HepG2 (cell line): ENCODE measurements at regions not wholly inside any gene's neighbourhood (a gene's known extent, or its start where the extent isn't known, plus 50 kb on each side); places are given as distances from the start of the nearest gene placed in this dataset.

Experiments
- ATAC-seq: fragments of 200-7000 bp; cut with Tn5 transposase; 3 replicates; pipeline ENCODE4 v1.9.1; 2020; ENCODE audit warnings: mild to moderate bottlenecking, moderate library complexity
- BruUV-seq: library from RNA; stranded (reverse); fragments of 400-500 nt; replicated peaks from 2 replicates; lab custom pipeline; 2021; lab: Mats Ljungman, UMichigan
- CTCF ChIA-PET: fragments of 300-600 bp; formaldehyde crosslinking; extraction: SDS; loops from one replicate; lab custom pipeline; 2021; ENCODE audit warnings: low total read pairs, inconsistent platforms, low intra/inter-chr PET ratio; lab: Yijun Ruan, JAX
- POLR2A ChIA-PET: fragments of 350-600 bp; sonication (Branson Sonifier 250); formaldehyde crosslinking; loops from one replicate; lab custom pipeline; 2020; ENCODE audit warnings: antibody characterized with exemption, inconsistent platforms; lab: Yijun Ruan, JAX
- DNase-seq: peaks from one replicate; pipeline ENCODE4 v3.0.0-alpha.2; 2015; ENCODE audit warnings: low spot score
- FAIRE-seq: peaks from 3 replicates; lab custom pipeline; 2011; peaks lifted over from hg19 to GRCh38; lab: Jason Lieb, UNC
- H2AFZ ChIP-seq: one replicate; pipeline ENCODE4 v1.6.1; 2011; ENCODE audit warnings: low read length, inconsistent platforms
- H3K27ac ChIP-seq: fragments of 300-600 bp; 3 replicates; pipeline ENCODE4 v1.8.0; 2011; ENCODE audit warnings: mixed run types, mild to moderate bottlenecking, mixed read lengths, low read length, inconsistent platforms; ENCODE audit not compliant: insufficient read depth; ENCODE audit errors: extremely low read length
- H3K27me3 ChIP-seq, 2 experiments: fragments of 200-600 bp in 1 of 2; 2 replicates in 1 of 2; 3 replicates in 1 of 2; pipeline versions ENCODE4 v1.6.0 to v1.8.0; 2011; ENCODE audit warnings: low read length in 2 of 2, mild to moderate bottlenecking in 2 of 2, moderate library complexity in 2 of 2, inconsistent platforms in 1 of 2; ENCODE audit not compliant: insufficient read depth in 2 of 2, control insufficient read depth in 1 of 2
- H3K36me3 ChIP-seq, 2 experiments: fragments of 200-600 bp in 1 of 2; replicated peaks in 1 of 2; 2 replicates in 1 of 2; 3 replicates in 1 of 2; pipeline versions ENCODE4 v1.5.1 to v1.8.0; 2011; ENCODE audit warnings: low read length in 2 of 2, inconsistent platforms in 1 of 2; ENCODE audit not compliant: insufficient read depth in 2 of 2, control insufficient read depth in 1 of 2
- H3K4me1 ChIP-seq: 2 replicates; pipeline ENCODE4 v1.5.1; 2012; ENCODE audit warnings: low read length, inconsistent platforms; ENCODE audit not compliant: insufficient read depth
- H3K4me2 ChIP-seq: 2 replicates; pipeline ENCODE4 v1.6.0; 2011; ENCODE audit warnings: low read depth, low read length, inconsistent platforms
- H3K4me3 ChIP-seq, 3 experiments: fragments of 200-600 bp in 1 of 3; sonication (generic), shearing (Covaris generic) in 1 of 3; replicated peaks in 1 of 3; 2 replicates each; pipeline ENCODE4 v1.5.1; 2011 to 2016; ENCODE audit warnings: low read length in 3 of 3, inconsistent platforms in 2 of 3, low read depth in 2 of 3, mild to moderate bottlenecking in 2 of 3, control low read depth in 1 of 3, mixed read lengths in 1 of 3; ENCODE audit not compliant: insufficient read depth in 1 of 3
- H3K79me2 ChIP-seq: one replicate; pipeline ENCODE4 v1.6.1; 2011; ENCODE audit warnings: low read length, inconsistent platforms; ENCODE audit not compliant: insufficient read depth
- H3K9ac ChIP-seq: 2 replicates; pipeline ENCODE4 v1.6.0; 2011; ENCODE audit warnings: mild to moderate bottlenecking, low read depth, low read length, inconsistent platforms; ENCODE audit not compliant: insufficient read depth
- H3K9me3 ChIP-seq: 2 replicates; pipeline ENCODE4 v1.5.1; 2012; ENCODE audit warnings: mild to moderate bottlenecking, low read length
- H4K20me1 ChIP-seq: 2 replicates; pipeline ENCODE4 v1.6.0; 2011; ENCODE audit warnings: inconsistent platforms, mild to moderate bottlenecking, low read length, moderate library complexity; ENCODE audit not compliant: insufficient read depth
- CENPX ChIP-seq: sonication (generic); formaldehyde crosslinking; IDR thresholded peaks from 2 replicates; pipeline ENCODE4 v1.9.0; 2021; ENCODE audit warnings: mild to moderate bottlenecking, missing genetic modification reagents, moderate library complexity
- KDM5A ChIP-seq: fragments of 200-600 bp; sonication (generic); IDR thresholded peaks from 2 replicates; pipeline ENCODE4 v1.7.0; 2018; ENCODE audit warnings: antibody characterized with exemption, mild to moderate bottlenecking, low read length, borderline replicate concordance
- NFRKB ChIP-seq: fragments of 450-650 bp; IDR thresholded peaks from 2 replicates; pipeline ENCODE4 v1.6.1; 2017
- U2AF2 ChIP-seq: fragments of 200-400 bp; formaldehyde crosslinking; IDR thresholded peaks from 2 replicates; pipeline ENCODE4 v1.6.1; 2017; ENCODE audit warnings: low read depth, mild to moderate bottlenecking, low read length
- ZNF12 ChIP-seq: sonication (generic); formaldehyde crosslinking; IDR thresholded peaks from 2 replicates; pipeline ENCODE4 v1.5.0; 2020; ENCODE audit warnings: missing genetic modification reagents
- WGBS: methylation state at CpG from one replicate; pipeline ENCODE4 v1.1.6; 2017; ENCODE audit warnings: low lambda C conversion rate; 5-methylcytosine and 5-hydroxymethylcytosine counted together
- in situ Hi-C: cut with HindIII; loops from 2 replicates; pipeline ENCODE4 v1.10.0; 2017; ENCODE audit warnings: low pct_unique_long_range_greater_than_20kb; ENCODE audit not compliant: extremely low pct_ligation_motif_present
- intact Hi-C: fragments of 100-400 bp; cut with micrococcal nuclease; formaldehyde crosslinking; loops from one replicate; pipeline ENCODE4 v1.10.0; 2022; ENCODE audit not compliant: unreplicated experiment
- TF ChIP-seq, protein P1 (sequence below): sonication (generic); formaldehyde crosslinking; IDR thresholded peaks from 2 replicates; pipeline ENCODE4 v1.4.0; 2020; ENCODE audit warnings: missing genetic modification reagents, borderline replicate concordance
- TF ChIP-seq, protein P2 (sequence below): sonication (generic); formaldehyde crosslinking; IDR thresholded peaks from 2 replicates; pipeline ENCODE4 v1.4.0; 2020; ENCODE audit warnings: mild to moderate bottlenecking, missing genetic modification reagents
- TF ChIP-seq, protein P3 (sequence below): sonication (generic); formaldehyde crosslinking; IDR thresholded peaks from 2 replicates; pipeline ENCODE4 v1.9.0; 2021; ENCODE audit warnings: mild to moderate bottlenecking, missing genetic modification reagents

DNA sequence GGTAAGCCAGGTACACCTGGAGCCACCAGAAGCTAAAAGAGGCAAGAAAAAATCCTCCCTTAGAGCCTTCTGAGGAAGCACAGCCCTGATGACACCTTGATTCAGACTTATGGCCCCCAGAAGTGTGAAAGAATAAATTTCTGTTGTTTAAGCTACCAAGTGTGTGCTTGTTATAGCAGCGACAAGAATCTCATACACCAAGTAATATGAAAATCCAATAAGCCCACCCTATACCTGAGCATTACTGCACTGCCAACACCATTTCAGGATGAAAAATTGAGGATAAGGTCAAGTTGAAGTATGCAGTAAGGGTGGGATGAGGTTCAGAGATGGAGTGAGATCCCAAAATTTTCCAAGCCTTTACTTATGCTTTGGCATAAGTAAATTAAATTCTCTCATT, 163.6 kb upstream of the CCDC196 start:
- ChIA-PET CTCF (no interaction called here), POLR2A (no interaction called here)
- no peaks in the 10 kb centered on the region for H4K20me1 ChIP-seq
- H3K79me2 ChIP-seq = no peaks in the 10 kb centered on the region
- no TSS peak for BruUV-seq
- no peak for DNase-seq
- intact Hi-C loops (no loop called here), in situ Hi-C loops (no loop called here)
- 0% methylated on average over 1 of the region's 1 CpG for WGBS
- peaks cover 10% of the 10 kb centered on the region for H3K9me3 ChIP-seq
- H2AFZ ChIP-seq = no peak overlapping the region
- no peak overlapping the region for H3K4me2 ChIP-seq
- H3K36me3 ChIP-seq = no peaks in the 10 kb centered on the region
- TF ChIP-seq KDM5A (no peak), ZNF12 (CRISPR knock-in tag) (peak; percentile 91), U2AF2 (no peak), NFRKB (no peak), CENPX (CRISPR knock-in tag) (no peak)
- TF ChIP-seq, protein P1, sequence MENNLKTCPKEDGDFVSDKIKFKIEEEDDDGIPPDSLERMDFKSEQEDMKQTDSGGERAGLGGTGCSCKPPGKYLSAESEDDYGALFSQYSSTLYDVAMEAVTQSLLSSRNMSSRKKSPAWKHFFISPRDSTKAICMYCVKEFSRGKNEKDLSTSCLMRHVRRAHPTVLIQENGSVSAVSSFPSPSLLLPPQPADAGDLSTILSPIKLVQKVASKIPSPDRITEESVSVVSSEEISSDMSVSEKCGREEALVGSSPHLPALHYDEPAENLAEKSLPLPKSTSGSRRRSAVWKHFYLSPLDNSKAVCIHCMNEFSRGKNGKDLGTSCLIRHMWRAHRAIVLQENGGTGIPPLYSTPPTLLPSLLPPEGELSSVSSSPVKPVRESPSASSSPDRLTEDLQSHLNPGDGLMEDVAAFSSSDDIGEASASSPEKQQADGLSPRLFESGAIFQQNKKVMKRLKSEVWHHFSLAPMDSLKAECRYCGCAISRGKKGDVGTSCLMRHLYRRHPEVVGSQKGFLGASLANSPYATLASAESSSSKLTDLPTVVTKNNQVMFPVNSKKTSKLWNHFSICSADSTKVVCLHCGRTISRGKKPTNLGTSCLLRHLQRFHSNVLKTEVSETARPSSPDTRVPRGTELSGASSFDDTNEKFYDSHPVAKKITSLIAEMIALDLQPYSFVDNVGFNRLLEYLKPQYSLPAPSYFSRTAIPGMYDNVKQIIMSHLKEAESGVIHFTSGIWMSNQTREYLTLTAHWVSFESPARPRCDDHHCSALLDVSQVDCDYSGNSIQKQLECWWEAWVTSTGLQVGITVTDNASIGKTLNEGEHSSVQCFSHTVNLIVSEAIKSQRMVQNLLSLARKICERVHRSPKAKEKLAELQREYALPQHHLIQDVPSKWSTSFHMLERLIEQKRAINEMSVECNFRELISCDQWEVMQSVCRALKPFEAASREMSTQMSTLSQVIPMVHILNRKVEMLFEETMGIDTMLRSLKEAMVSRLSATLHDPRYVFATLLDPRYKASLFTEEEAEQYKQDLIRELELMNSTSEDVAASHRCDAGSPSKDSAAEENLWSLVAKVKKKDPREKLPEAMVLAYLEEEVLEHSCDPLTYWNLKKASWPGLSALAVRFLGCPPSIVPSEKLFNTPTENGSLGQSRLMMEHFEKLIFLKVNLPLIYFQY = no peak
- TF ChIP-seq, protein P2, sequence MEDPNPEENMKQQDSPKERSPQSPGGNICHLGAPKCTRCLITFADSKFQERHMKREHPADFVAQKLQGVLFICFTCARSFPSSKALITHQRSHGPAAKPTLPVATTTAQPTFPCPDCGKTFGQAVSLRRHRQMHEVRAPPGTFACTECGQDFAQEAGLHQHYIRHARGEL (CRISPR knock-in tag) = no peak
- TF ChIP-seq, protein P3, sequence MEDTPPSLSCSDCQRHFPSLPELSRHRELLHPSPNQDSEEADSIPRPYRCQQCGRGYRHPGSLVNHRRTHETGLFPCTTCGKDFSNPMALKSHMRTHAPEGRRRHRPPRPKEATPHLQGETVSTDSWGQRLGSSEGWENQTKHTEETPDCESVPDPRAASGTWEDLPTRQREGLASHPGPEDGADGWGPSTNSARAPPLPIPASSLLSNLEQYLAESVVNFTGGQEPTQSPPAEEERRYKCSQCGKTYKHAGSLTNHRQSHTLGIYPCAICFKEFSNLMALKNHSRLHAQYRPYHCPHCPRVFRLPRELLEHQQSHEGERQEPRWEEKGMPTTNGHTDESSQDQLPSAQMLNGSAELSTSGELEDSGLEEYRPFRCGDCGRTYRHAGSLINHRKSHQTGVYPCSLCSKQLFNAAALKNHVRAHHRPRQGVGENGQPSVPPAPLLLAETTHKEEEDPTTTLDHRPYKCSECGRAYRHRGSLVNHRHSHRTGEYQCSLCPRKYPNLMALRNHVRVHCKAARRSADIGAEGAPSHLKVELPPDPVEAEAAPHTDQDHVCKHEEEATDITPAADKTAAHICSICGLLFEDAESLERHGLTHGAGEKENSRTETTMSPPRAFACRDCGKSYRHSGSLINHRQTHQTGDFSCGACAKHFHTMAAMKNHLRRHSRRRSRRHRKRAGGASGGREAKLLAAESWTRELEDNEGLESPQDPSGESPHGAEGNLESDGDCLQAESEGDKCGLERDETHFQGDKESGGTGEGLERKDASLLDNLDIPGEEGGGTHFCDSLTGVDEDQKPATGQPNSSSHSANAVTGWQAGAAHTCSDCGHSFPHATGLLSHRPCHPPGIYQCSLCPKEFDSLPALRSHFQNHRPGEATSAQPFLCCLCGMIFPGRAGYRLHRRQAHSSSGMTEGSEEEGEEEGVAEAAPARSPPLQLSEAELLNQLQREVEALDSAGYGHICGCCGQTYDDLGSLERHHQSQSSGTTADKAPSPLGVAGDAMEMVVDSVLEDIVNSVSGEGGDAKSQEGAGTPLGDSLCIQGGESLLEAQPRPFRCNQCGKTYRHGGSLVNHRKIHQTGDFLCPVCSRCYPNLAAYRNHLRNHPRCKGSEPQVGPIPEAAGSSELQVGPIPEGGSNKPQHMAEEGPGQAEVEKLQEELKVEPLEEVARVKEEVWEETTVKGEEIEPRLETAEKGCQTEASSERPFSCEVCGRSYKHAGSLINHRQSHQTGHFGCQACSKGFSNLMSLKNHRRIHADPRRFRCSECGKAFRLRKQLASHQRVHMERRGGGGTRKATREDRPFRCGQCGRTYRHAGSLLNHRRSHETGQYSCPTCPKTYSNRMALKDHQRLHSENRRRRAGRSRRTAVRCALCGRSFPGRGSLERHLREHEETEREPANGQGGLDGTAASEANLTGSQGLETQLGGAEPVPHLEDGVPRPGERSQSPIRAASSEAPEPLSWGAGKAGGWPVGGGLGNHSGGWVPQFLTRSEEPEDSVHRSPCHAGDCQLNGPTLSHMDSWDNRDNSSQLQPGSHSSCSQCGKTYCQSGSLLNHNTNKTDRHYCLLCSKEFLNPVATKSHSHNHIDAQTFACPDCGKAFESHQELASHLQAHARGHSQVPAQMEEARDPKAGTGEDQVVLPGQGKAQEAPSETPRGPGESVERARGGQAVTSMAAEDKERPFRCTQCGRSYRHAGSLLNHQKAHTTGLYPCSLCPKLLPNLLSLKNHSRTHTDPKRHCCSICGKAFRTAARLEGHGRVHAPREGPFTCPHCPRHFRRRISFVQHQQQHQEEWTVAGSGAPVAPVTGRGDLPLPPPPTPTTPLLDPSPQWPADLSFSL (CRISPR knock-in tag) = no peak
- TF ChIP-seq, all 625 proteins: peak for 1
- ATAC-seq = no peak
- no peaks in the 10 kb centered on the region for H3K27me3 ChIP-seq
- H3K27ac ChIP-seq = no peak overlapping the region
- no peak overlapping the region for H3K9ac ChIP-seq
- no peak overlapping the region for H3K4me3 ChIP-seq
- no peak for FAIRE-seq
- H3K4me1 ChIP-seq = no peaks in the 10 kb centered on the region
